Glomerular visceral epithelial cell (primary cell): ENCODE measurements at regions not wholly inside any gene's neighbourhood (a gene's known extent, or its start where the extent isn't known, plus 50 kb on each side); places are given as distances from the start of the nearest gene placed in this dataset.

Experiments
- DNase-seq: peaks from one replicate; pipeline ENCODE4 v3.0.0-alpha.2; 2016; ENCODE audit errors: extremely low spot score

DNA sequence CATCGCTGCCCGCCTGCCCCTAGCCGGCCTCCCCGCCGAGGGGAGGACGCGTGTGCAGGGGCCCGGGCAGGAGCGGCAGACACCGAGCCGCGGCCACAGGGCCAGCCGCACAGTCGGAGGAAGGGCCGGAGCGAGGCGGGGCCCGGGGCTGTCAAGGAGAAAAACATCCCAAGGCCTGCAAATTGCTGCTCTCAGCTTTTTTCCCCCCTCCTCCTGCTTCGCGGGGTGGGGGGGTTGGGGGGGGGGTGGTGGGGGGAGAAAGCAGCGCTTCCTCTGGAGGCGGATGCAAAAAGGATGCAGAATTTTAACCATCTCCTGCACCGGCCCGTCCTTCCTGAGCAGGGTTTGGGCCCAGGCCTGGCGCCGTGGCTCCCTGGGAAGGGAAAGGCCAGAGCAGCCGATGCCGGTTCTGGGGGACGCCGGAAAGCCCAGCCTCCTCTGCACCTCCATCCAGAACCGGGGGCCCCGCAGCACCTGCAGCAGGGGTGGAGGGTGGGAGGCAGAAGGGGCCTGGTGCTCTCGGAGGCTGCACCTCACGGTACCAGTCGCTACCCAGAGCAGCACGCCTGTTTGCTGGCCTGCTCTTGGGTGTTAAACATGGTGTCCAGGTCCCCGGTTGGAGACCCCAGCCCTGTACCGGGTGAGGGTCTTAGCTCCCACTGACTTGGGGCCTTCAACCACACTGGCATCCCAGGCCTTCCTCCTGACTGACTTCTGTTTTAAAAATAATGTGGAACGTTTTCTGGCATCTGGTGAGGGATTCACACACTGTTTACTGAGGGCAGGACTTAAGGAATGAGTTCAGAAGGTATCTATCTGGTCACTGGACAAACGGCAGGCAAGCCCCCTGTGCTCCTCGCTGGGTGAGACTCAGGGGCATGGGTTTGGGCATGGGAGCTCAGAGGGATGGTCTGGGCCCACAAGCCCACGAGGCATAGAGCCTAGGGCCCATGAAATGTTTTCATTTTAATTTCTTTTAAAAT lies 77.4 kb upstream of the WNT7B start:
- DNase-seq = peak; percentile 72

DNA sequence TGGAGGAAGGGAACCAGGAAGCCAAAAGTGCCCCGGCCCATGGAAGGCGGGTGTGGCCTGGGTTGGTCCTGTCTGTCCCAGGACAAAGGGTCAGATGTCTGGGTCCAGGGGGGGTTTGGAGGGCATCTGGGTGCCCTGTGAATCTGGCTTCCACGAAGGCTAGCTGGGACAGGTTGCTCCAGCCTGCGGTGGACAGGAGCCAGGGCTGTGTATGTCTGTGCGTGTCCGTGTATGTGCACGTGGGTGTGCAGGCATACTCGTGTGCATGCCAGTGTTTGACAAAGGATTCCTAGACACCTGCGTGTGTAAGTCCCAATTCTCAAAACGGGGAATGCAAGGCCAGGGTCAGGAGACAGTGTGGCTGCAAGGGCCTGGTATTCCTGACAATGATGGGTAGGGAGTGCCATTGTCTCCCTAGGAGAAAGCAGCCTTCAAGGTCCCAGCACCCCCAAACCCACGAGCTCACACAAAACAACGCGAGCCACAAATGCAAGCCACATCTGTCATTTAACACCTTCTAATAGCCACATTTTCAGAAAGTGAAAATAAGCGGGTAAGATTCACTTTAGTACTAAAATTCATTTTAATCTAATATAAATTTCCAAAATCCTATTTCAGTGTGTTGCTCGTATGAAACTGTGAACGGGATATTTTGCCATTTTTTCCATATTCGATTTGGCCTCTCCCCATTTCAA lies 78.4 kb upstream of the WNT7B start:
- no peak for DNase-seq

DNA sequence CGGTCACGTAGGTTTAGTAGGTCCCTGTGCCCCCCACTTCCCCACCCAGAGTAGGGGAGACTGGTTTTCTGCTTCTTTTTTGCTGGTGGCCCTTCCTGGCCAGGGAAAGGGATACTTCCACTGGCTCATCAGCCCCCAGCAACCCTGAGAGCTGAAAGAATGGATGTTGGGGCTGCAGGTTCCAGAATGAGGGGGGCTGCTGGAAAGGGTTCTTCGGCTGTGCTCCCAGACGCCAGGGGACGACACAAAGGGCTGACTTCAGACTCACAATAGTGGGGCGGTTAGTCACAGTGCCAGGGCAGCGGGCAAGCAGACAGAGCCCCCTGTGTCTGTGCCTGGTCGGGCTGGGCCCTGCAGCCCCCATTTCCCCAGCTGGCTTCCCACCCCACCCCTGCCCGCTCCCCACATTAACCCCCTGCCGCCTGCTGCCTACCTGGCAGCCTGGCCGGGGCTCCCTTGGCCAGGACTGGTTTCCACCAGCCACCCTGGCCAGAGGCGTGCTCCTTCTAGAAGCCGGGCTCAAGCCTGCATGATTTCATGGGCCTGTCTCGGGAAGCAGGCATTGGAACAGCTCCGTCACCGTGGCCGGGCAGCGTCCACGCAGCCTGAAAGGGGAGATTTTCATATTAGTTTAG lies 79.1 kb upstream of the WNT7B start:
- peak; percentile 44 for DNase-seq

DNA sequence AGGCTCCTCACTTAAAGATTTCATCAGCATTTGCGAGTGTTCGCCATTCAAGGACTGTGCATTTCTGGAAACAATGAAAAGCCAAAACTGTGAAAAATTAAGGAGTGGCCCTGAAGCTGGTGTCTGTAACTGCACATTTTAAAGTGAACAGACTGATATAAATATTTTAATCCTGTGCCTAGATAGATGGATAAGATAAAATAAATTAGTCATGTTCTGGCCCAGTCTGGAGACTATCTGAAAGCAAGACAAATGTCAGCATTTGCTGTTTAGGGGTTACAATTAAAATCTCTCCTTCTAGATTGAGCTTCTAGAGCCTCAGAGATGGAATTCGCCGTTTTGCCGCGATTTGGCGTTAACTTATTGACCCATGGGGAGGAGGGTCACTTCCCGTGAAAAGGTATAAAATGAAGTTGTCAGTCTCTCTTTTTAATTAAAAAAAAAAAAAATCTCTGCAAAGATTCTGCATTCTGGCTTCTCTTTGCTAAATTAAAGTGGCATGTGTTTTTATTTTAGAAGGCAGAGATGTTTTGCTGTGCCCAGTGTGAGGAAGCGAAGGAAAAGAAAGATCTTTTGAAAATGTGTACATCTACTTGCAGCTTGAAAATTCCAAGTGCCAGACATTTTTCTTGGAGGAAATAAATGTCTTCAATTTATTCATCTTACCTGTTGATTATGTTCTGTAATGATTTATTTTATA lies 79.7 kb upstream of the WNT7B start:
- no peak for DNase-seq

DNA sequence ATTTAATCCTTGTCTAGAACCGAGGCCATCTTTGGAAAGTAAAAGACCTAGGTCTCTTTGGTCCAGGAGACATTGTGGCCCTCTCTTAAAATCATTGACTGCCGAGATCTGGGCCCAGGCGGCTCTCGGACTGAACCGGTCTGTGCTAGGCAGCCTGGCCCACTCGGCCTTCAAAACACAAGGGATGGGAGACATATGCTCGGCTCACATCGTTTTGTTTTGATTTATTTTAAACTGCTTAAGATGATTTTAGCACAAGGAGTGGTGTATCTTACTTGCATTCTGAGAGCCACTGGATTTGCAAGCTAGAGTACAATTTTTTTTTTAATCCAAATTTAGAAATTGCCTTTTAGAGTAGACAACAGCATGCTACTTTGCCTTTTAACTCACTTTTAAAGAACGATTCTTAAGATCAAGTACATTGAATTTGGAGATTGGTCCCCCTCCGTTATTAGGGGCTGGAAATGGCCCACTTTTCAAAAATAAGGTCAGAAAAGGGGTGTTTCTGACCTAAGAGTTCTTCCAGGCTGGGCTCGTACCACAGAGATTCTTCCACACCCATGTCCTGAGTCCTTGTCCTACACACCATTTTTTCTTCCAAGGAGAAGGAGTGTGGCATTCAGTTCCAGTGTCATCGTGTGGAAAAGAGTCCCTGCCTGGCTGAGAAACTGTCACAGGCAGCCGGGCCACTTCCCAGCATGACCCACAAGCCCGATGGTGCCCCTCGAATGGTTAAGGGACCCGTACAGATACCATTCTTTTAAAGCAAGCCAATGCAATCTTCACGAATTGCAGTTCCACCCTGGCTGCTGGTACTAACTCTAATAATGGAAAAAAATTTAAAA lies 80.5 kb upstream of the WNT7B start:
- no peak for DNase-seq

DNA sequence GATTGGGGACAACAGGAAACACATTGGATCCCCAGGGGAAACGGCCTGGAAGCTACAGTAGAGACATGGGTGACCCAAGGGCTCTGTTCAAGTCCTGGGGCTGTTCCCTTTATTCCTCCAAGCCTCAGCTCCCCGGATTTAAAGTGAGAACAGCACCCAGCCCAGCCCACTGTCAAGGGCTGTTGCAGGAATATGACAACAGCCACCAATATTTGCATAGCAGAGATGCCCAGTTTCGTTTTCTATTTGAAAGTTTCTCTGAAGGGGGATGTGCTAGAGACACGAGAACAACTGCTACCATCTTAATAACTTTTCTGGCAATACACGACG lies 81.1 kb upstream of the WNT7B start:
- peak; percentile 24 for DNase-seq

DNA sequence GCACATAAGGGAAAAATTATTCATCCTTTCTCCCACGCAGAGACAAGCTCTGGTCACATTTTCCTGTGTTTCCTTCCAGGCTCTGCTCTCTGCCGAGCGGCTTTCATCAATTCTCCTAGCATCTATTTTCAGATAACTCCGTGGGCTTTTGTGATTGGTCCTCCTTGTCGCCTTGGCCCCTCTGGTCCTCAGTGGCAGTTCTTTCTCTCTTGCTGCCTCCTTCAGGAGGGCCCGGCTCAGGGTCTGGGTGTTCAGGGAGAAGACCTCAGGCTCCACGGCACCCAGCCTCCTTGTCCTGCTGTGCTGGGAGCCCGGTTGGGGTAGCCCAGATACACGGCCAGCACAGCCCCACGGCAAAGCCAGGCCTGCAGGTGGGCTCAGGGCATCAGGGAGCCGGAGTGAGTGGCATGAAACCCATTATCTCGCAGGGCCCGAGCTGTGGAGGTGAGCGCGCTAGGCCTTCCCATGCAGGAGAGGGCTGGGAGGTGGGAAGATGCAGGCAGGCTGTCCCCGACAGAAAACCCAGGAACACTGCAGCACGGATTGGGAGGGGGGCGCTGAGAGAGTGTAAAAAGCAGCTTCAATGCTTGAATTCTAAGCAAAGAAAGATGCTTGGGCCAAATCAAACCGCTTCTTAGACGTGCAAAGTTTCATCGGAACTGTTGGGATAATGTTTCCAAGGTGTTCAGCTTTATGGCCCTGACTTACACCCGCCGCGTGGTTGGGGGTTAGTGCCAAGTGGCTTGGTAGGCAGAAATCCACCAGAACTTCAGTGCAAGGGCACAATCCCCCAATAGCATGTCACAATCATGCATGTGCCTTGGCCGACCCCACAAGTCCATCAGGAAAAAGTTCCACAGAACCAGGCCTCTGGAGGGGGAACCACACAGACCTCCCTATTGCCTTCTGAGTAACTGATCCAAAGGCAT lies 81.9 kb upstream of the WNT7B start:
- DNase-seq = no peak

DNA sequence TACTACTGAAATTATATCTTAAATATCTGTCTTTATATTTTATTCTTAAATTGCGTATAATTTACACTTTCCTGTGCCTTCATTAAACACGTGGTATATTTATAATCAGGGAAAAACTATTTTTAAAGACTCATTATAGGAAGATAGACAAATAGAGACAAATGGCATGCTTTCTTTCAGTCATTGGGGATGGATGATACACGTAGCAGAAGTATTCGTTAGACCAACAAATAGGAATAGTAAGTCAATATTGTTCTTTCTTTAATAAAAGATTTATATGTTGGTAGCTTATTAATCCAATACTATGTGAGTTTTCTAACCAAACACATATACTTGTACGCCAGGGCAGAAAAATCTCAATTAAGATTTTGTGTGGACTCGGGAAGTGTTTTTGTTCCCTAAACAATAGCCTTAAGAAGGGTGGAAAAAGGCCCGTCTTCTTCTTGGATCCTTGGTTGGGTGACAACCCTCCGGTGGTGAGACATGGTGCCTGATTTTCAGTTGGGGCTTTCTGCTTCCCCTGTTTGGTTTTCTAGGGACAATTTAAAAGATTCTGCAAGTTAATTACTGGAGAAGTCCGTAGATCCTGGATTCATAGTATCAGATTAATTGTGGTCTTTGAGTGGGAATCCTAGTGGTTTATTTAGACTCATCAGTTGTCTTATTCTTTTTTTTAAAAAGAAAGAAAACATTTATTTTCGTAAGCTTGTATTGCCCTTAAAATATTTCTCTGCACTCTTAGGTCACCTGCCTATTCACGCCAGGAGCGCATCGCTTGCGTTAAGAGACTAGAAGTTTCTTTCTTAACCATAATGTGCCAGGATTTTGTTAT lies 83.5 kb upstream of the WNT7B start:
- DNase-seq = no peak

DNA sequence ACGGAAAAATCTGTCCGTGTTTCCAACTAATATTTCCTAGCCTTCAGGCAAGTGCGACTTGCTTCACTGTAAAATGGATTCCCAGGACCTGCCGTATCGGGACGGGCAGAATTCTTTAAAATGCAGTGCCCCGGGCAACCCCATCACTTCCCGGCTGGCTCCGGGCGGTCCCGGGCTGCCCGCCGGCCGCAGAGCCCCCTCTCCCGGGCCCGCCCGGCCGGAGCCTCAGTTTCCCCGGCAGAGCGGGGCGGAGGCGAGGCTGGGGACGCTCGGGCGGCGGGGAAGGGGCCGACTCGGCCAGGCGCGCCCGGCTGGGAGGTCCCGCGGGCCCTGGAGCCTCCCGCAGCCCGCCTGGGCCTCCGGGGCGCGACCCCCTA lies 84.2 kb upstream of the WNT7B start:
- DNase-seq = no peak

DNA sequence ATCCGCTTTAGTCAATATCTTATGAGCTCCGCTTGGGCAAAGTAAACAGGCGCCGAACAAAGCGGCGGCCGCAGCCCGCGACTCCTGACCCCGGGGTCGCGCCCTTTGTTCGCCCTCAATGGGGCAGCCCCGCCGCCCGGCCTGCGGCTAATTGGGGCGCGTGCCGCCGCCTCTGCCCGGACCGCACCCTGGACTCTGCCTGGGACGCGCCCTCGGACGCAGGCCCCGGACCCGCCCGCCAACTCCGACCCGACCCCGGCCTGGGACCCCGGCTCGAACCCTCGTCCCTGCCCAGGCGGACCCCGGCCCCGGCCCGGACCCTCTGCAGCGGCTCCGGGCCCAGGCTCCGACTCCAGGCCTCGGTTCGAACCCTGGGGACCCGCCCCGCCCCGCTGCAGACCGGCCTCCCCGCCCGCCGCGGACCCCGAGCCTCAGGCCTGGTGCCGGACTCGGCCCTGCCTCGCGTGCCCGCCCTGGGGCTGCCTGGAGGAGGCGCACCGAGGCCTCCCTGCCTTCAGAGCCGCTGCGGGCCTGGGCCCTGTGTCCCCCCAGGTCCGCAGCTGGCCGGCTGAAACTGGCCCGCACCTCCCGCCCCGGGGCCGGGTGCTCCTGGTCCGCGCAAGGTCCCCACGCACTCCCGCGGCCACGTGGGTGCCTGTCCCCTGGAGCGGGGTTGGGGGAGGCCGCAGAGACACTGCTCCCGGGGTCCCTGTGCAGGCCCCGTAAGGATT lies 84.7 kb upstream of the WNT7B start:
- no peak for DNase-seq

DNA sequence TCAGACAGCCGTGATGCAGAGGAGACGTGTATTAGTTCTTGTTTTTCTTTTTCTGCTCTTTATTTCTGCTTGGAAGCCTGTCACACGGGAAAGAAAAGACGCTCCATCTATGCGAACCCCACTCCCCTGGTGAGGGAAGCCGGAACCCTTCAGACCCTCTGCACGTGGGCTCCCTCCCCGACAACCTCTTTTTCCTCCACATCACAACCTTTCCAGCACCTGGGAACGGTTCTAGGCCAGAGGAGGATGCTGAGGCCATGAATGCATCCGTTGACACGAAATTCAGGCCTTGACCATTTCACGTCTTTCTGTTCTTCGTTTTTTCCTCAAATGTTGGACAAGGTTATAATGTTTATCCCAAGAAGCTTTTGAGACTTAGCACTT lies 85.3 kb upstream of the WNT7B start:
- DNase-seq = no peak

DNA sequence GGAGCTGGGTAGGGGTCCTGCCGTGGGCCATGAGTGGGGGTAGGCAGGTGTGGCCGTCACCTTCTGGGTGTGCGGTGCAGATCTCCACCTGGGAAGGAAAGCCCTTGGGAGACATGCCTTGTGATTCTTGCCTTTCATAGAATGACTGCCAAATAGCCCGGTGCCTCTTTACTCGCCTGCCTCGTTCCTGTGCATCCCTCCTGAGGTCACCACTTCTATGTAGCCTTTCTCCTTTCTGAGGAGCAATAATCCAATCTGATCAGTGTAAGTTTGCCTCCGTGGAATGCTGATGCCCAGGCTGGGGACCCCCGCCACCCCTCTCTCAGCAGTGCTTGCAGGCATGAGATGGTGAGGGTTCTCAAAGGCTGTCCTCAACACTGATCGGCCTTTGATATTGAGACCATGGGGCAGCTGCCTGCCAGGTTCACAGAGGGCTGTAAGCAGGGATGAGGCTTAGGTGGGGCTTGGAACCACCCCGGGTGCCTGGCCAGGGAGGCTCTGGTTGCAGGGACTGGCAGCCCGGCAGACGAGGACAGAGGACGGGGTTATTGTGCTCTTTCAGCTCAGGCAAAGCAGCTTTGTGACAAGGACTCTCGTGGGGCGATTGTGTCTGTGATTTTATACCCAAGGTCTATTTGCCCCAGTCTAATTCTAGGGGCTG lies 86.1 kb upstream of the WNT7B start:
- DNase-seq = no peak

DNA sequence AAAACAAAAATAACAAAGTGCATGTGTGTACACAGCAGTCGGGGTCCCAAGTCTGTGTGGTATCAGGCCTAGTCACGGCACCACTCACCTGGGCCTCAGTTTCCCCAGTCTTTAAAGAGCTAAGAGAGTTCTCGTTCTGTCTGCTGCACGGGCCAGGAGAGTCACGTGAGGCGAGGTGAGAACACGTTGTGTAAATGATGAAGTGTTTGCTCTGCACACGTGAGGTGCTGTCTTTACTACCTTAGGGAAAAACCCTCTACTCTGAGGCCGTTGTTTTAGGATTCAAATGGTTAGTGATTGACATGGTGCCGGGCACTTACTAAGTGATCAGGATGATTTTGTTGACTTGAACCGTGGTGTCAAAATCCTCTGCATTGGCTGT lies 86.5 kb upstream of the PPARA start:
- no peak for DNase-seq

DNA sequence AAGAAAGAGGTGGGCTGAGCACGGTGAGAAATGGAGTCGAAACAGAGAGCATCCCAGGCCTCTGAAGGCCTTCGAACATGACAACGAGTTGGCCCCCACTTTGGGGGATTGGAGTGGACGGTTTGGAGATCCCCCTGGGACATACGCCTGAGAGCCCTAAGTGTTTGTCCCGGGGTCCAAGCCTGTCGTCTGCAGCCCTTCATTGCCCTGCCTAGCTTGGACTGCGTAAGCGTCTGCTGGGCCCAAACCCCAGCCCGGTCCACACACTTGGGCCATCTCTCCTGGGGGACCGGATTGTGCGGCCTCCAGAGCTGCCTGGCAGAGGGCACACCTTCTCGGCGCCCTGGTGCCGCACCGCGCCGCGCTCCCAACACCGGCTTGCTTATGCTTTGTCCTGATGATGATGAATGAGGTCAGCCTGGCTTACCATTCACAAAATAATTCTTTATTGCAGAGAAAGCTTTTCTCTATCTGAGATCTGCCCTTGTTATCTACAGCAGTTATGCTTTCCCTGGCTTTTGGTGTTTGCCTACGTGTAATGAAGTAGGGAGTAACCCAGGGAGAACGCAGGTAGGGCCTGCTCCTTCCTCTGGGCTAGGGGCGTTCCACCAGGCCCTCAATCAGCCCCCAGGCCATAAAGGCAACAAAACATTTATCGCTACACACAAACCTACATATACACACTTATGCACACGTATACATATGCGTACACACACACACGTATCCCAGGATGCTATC lies 85.9 kb upstream of the PPARA start:
- DNase-seq = no peak

DNA sequence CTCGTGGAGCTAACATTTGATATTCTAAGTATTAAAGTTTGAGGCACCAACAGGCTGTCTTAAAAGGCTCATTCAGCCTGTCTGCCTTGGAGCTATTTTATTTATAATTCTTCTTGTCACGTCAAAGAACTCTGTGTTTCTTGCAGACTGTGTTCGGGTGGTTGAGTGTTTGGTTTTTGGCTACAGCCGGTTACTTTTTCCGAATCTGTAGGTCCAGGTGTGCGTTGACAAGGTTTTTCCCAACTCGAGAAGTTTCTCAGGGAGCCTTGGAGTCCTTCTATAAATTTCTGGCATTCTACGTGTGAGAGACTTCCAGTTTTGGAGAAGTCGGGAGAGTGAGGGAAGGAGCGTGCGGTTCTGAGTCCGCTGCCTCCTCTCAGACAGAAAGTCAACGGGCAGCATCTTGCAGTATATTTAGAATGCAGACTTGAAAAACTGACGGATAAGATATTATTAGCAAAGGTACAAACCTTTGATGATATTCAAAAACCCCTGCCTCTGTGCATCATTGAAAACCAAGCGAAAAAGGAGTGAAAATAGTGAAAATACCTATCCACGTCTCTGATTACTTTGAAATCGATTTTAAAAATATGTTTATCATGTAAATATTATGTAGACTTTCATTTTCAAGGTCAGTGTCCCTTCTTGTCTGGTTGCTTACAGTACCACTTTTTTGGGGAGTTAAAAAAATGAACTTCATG lies 85.2 kb upstream of the PPARA start:
- no peak for DNase-seq

DNA sequence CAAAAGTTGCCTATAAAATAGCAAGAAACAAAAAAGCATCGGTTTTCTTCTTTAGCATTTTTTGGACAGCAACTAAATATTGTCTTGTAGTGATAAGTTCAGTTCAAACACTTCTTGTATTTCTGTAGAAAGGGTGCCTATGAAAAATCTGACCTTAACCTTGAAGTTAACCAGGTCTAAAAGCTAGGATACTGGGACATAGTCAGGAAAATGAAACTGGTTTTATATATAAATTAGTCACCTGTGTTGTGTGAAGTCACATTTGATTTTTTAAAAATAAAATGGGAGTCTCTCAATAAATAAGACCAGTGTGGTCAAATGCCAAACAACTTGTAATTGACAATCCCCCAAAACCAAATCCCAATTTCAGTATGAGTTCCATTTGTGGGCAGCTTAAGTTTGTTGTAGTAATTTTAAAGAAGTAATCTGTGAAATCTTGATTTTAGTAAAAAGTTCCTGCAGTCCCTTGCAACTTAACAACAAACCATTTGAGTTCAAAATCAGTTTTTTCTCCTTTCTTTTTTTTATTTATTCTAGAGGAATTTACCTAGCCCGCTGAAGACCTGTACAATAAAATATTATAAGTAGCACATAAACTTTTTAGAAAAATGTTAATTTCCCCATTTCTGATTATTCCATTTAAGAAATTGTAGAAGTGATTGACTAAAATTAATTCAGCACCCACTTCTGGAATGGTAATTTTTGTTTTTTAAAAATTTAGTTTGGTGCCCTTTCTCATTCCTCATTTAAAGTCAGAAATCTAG lies 84.5 kb upstream of the PPARA start:
- no peak for DNase-seq
